HPDE6-E6E7 (cell line): ENCODE measurements at regions not wholly inside any gene's neighbourhood (a gene's known extent, or its start where the extent isn't known, plus 50 kb on each side); places are given as distances from the start of the nearest gene placed in this dataset.
"Not testable (repeated sequence)": the region's sequence is repeated elsewhere in the genome, so short reads cannot be mapped to it uniquely, and the experiment has no call there.

Experiments used
- DNase-seq: peaks from one replicate; pipeline ENCODE4 v3.0.0; 2011; ENCODE audit warnings: missing footprints; ENCODE audit errors: extremely low spot score

DNA sequence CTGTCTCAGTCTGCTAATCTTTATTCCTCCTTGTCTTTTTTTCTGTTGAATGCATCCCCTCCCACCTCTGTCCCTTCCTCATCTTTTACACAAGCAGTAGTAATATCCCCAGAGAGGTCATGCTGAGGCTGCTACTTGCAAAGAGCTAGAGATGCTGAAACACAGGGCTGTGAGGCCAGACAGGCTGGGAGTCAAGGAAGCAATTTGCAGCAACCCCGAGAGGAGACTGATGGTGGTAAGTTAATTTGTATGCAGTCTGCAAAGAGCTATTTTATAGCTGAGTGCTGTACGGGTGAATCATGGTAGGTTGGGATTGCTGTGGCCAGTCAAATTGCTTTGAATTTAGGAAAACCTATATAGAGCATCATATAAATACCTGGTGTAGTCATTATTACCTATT is 90.2 kb upstream of the SLC24A2 start:
- no peak for DNase-seq

DNA sequence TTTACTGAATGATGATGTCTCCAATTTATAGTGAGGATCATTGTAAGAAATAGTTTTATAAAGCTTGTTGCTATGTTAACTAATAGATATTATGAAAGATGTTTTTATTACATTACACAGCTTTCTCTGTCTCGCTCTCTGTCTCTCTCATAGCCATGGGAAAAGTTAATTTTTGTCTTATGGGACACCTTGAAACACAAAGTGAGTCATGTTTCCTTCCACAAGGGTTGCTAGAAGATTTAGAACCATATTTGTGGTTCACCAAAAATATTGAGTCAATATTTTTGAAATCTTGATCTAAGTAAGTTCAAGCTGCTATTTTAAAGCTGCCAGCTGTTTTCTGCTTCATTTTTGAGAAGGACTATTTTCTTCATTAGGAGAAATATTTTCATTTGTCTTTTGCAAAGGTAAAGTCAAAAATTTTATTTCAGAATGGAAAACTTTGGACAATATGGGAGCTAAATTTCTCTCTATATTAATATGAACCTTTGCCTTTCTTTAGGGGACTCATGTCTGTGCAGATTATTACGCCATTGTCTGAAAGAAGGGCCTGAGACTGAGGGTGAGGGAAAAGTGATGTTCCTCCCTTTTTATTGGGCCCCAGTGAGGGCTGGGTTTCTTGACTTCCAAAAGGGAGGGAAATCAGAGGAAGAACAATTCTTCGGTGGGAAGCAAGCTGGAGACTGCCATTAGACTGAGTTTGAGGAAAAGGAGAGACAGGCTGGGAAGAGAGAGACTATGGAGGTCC is 87.9 kb upstream of the SLC24A2 start:
- no peak for DNase-seq

DNA sequence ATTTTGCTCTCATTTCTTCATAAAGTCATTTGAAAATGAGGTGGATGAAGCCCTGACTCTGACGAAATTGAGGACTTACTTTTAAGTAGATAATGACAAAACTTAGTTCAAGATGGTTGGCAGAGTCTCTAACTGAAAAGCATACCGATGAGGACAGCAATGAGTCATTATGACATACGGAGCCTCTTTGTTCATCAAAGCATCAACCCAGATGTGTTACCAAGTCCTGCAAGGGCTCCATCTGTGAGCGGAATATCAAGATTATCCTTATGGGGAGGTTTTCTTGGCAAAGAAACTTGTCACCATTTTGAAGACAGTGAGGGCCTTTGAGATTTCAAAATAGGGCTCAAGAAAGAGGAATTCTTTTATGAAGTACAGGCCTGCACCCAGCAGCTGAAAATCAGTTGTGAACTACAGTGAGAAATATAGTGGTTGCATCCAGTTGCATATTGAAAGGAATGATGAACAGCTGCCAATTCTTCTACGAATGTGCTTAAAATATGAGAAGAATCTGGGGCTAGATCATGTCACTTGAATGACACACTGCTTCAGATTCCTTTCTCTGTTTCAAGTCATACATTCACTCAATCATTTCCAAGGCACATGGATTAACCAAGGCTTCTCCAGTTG is 86.6 kb upstream of the SLC24A2 start:
- DNase-seq = no peak

DNA sequence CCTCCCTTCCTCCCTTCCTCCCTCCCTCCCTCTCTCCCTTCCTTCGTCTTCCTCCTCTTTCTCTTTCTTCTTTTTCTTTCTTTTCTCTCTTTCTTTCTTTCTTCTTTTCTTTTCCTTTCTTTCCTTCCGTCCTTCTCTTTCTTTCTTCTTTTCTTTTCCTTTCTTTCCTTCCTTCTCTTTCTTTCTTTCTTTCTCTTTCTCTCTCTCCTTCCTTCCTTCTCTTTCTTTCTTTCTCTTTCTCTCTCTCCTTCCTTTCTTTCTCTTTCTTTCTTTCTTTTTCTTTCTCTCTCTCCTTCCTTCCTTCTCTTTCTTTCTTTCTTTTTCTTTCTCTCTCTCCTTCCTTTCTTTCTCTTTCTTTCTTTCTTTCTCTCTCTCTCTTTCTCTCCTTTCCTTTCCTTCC is 84.4 kb upstream of the SLC24A2 start:
- not testable (repeated sequence) for DNase-seq

DNA sequence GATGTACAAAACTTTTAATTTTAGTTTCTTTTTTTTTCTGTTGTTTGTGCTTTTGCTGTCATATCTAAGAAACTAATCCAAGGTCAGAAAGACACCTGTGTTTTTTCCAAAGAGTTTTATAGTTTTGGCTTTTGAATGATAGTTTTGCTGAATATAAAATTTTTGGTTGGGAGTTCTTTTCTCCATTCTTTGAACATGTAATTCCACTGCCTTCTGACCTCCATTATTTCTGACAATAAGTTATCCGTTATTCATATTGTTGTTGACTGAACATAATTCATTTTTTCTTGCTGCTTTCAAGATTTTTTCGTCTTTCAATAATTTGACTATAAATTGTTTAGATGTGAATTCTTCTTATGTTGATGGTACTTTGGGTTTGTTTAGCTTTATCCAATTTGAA is 82.2 kb upstream of the SLC24A2 start:
- no peak for DNase-seq

DNA sequence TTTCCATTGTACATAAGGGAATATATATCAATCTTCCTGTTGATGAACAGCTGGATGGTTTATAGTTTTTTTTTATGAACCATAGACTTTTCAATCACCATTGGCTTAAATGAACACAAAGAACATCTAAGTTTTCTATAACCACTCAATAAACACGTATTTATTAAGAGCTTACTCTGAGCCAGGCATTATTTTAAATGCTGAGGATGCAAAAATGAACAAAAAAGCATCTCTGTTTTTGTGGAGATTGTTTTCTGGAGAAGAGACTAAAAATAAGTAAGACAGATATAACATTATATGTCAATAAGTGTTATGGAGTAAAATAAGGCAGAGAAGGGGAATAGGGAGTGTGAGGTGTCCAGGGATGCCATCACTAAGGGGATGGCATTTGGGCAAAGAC is 52.1 kb upstream of the SLC24A2 start:
- no peak for DNase-seq
